Brain microvascular endothelial cell (primary cell): ENCODE measurements at regions not wholly inside any gene's neighbourhood (a gene's known extent, or its start where the extent isn't known, plus 50 kb on each side); places are given as distances from the start of the nearest gene placed in this dataset.

Experiments used
- DNase-seq: peaks from one replicate; pipeline ENCODE4 v3.0.0-alpha.2; 2020
- H3K27ac ChIP-seq: fragments of 250-450 bp; sonication (Bioruptor Pico); 2 replicates; pipeline ENCODE4 v1.5.1; 2020; ENCODE audit warnings: mild to moderate bottlenecking, moderate library complexity
- H3K27me3 ChIP-seq: fragments of 250-450 bp; sonication (Bioruptor Pico); replicated peaks from 2 replicates; pipeline ENCODE4 v1.5.1; 2020; ENCODE audit warnings: mild to moderate bottlenecking
- H3K36me3 ChIP-seq: fragments of 250-450 bp; sonication (Bioruptor Pico); replicated peaks from 2 replicates; pipeline ENCODE4 v1.5.1; 2020; ENCODE audit warnings: mild to moderate bottlenecking
- H3K4me3 ChIP-seq: 2 replicates; pipeline ENCODE4 v1.5.1; 2011; ENCODE audit warnings: low read depth, mild to moderate bottlenecking, control low read depth, low read length, moderate library complexity
- in situ Hi-C: cut with HindIII; loops from 2 replicates; pipeline ENCODE4 v1.10.0; 2017; ENCODE audit warnings: low sequenced_read_pairs, low pct_ligation_motif_present
- TF ChIP-seq, protein P1 (sequence below): IDR thresholded peaks from 2 replicates; pipeline ENCODE4 v1.5.1; 2011; ENCODE audit warnings: low read depth, mild to moderate bottlenecking, moderate library complexity, low read length, control low read depth, inconsistent platforms; ENCODE audit errors: missing control alignments

DNA sequence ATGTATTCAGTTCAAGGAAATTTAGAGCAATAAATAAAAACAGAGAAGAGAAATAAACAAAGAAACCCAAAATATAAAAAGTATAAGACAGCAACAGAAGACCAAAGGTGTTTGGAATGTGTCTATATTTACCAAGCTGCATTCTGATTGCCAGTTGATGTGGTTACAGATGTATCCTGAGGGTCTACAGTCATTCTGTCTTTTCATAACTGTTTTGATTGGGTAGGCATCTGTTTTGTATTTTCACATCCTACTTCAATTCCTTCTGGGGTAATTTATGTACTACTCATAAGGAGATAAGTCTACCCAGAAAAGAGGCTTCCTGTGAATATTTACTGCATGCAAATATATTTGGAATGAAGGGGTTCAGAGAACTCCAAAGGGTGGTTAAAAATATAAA, 596.8 kb upstream of the GCFC2 start:
- H3K27me3 ChIP-seq, result no peaks in the 10 kb centered on the region
- H3K4me3 ChIP-seq, result no peak overlapping the region
- TF ChIP-seq, protein P1, sequence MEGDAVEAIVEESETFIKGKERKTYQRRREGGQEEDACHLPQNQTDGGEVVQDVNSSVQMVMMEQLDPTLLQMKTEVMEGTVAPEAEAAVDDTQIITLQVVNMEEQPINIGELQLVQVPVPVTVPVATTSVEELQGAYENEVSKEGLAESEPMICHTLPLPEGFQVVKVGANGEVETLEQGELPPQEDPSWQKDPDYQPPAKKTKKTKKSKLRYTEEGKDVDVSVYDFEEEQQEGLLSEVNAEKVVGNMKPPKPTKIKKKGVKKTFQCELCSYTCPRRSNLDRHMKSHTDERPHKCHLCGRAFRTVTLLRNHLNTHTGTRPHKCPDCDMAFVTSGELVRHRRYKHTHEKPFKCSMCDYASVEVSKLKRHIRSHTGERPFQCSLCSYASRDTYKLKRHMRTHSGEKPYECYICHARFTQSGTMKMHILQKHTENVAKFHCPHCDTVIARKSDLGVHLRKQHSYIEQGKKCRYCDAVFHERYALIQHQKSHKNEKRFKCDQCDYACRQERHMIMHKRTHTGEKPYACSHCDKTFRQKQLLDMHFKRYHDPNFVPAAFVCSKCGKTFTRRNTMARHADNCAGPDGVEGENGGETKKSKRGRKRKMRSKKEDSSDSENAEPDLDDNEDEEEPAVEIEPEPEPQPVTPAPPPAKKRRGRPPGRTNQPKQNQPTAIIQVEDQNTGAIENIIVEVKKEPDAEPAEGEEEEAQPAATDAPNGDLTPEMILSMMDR, result no peak
- in situ Hi-C loops, result no loop called here
- DNase-seq, result no peak
- no peaks in the 10 kb centered on the region for H3K36me3 ChIP-seq
- H3K27ac ChIP-seq, result no peak overlapping the region

DNA sequence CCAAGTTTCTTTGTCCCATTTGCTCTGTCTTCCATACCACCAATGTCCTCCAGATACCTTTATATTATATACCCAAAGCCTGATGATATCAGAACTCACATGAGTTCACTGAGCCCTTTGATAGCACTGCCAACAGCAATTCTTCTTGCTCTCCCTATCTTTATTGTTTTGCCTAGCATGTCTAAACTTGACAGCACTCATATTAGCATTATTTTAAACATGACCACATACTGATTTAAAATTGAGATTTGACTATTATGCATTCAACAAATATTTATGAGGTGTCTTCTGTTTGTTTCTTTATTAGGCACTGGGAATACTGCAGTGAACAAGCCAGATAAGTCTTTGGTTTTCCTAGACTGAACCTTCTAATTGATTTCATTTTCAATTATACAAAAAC, 587.3 kb upstream of the GCFC2 start:
- no peak overlapping the region for H3K4me3 ChIP-seq
- H3K36me3 ChIP-seq, result no peaks in the 10 kb centered on the region
- DNase-seq, result no peak
- H3K27ac ChIP-seq, result no peak overlapping the region
- H3K27me3 ChIP-seq, result no peaks in the 10 kb centered on the region
- in situ Hi-C loops, result no loop called here
- TF ChIP-seq, protein P1, result no peak

DNA sequence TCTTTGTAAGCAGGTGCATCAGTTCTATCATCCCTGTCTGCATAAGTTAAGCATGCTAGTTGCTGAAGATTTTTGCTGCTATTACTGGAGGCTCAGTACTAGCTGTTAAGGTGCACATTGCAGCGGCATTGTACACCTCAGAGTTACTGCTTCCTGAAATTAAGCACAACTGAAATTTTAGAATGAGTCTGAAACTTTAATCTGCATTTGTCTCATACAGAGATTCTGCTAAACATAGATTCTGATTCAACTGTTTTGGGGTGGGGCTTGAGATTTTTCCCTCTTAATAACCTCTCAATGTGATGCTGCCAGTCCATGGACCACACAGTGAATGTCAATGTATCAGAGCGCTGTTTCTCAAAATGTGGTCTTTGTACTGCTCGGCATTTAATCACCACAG, 585.7 kb upstream of the GCFC2 start:
- no peaks in the 10 kb centered on the region for H3K36me3 ChIP-seq
- TF ChIP-seq, protein P1, result no peak

DNA sequence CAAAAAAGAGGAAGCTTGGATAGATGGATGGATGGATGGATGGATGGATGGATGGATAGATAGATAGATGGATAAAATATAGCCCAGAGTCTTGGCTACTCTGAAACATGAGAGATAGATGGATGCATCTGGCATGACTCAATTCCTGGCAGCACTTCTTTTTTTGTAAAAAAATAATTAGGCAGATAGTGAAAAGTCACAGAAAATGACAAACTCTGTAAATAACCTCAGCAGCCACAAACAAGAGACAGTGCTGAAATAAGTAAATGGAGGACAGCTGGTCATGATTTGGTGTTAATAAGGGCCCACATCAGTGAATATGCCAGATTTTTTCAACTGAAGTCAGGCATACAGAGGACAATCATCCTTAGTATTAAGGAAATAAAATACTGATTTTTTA, 585.0 kb upstream of the GCFC2 start:
- TF ChIP-seq, protein P1, result no peak
- in situ Hi-C loops, result no loop called here
- no peaks in the 10 kb centered on the region for H3K27me3 ChIP-seq
- no peak for DNase-seq
- H3K4me3 ChIP-seq, result no peak overlapping the region
- H3K36me3 ChIP-seq, result no peaks in the 10 kb centered on the region
- H3K27ac ChIP-seq, result no peak overlapping the region

More for the DNA sequence above, 585.7 kb upstream of the GCFC2 start:
- Histone ChIP-seq H3K27ac (no peak overlapping the region), H3K27me3 (no peaks in the 10 kb centered on the region), H3K4me3 (no peak overlapping the region)
- DNase-seq, result no peak
- in situ Hi-C loops, result no loop called here

DNA sequence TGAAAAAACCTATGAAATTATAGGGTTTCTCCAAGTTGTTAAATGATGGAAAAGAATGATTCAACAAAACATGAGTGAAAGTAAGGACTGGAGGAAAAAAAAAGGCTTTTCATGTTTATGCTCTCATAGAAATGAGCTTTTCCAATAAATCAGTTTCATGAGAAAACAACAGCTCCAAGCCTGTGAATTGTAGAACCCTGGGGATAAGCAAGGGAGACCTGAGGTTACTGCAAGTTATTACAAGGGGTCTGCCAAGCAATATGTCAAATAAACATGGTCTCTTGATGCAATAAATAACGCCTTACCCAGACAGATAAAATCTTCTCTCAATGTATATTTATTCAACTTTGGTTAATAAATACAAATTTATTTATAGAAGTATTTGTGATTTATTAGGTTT, 577.9 kb upstream of the GCFC2 start:
- no peak overlapping the region for H3K27ac ChIP-seq
- DNase-seq, result no peak
- no peaks in the 10 kb centered on the region for H3K36me3 ChIP-seq
- in situ Hi-C loops, result no loop called here
- no peaks in the 10 kb centered on the region for H3K27me3 ChIP-seq
- H3K4me3 ChIP-seq, result no peak overlapping the region
- TF ChIP-seq, protein P1, result no peak

DNA sequence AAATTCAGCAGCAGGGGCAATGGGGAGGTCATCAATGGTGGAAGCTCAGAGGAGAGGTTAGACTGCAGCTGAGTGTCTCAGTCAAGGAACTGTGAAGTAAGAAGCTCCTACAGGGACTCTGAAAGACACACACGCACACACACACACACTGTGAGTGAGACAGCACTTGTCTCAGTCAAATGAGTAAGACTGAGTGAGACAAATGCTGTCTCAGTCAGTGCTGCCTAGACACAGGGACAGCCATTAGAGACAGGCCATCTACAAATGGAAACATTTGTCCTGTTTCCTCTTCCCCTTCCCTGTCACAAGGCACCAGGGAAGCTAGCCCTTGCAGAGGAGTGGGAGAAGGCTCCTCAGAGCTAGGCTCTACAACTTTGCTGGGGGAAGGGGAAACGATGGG, 577.4 kb upstream of the GCFC2 start:
- DNase-seq, result no peak
- in situ Hi-C loops, result no loop called here
- TF ChIP-seq, protein P1, result no peak
- H3K4me3 ChIP-seq, result no peak overlapping the region
- H3K27me3 ChIP-seq, result no peaks in the 10 kb centered on the region
- no peak overlapping the region for H3K27ac ChIP-seq
- H3K36me3 ChIP-seq, result no peaks in the 10 kb centered on the region
